ENCODE measurements at regions not wholly inside any gene's neighbourhood (a gene's known extent, or its start where the extent isn't known, plus 50 kb on each side); places are given as distances from the start of the nearest gene placed in this dataset.

DNA sequence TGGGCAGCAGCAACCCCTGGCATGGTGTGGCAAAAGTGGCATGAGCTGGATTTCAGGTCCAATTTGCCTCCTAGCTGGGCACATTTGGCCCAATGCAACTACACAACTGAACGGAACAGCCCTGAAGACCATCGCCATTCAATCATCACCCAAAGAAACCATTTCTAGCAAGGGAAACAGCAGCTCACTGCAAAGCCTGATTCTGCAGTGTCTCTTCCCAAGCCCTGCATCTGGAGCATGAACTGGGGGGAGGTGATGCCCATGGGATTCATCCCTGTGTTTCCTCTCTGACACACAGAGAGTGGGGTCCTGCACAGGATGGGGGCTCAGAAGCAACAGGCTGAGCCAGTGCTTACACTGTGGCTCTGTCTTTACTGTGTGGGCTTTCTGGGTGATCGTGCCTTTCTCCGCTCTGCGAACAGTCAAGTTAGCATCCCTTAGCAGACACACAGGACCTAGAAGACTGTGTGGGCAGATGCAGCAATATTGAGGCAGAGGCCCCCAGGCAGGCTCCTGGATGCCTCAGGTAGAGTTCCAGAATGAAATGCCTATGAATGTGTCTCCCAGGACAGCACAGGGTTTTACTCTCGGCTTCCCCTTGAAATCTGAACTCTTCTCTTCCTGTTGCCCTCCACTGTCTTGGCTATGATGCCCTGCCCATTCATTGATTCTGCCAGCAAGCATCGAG, 91.1 kb upstream of the ALDH1A3 start:
- Histone ChIP-seq H3K36me3 (no peaks in the 10 kb centered on the region), H3K4me1 (no peaks in the 10 kb centered on the region), H3K27me3 (peaks cover 0 to 3% (median 0%) of the 10 kb centered on the region in 9 donors), H3K4me3 (no peak overlapping the region), H3K27ac (no peak overlapping the region), H3K9me3 (no peaks in the 10 kb centered on the region)
- WGBS, 4 donors, result 82 to 88% (median 84%) methylated on average over 7 of the region's 7 CpGs
- intact Hi-C loops (cut with DNase I), result no loop called here
- TF ChIP-seq, protein P1, sequence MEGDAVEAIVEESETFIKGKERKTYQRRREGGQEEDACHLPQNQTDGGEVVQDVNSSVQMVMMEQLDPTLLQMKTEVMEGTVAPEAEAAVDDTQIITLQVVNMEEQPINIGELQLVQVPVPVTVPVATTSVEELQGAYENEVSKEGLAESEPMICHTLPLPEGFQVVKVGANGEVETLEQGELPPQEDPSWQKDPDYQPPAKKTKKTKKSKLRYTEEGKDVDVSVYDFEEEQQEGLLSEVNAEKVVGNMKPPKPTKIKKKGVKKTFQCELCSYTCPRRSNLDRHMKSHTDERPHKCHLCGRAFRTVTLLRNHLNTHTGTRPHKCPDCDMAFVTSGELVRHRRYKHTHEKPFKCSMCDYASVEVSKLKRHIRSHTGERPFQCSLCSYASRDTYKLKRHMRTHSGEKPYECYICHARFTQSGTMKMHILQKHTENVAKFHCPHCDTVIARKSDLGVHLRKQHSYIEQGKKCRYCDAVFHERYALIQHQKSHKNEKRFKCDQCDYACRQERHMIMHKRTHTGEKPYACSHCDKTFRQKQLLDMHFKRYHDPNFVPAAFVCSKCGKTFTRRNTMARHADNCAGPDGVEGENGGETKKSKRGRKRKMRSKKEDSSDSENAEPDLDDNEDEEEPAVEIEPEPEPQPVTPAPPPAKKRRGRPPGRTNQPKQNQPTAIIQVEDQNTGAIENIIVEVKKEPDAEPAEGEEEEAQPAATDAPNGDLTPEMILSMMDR (IDR thresholded peaks at IDR 0.05), result no peak
- TF ChIP-seq POLR2A (IDR thresholded peaks at IDR 0.05), result no peak
- no peak for ATAC-seq
- no peak for DNase-seq

GRCh38 chr15:100790786-100791265, 88.8 kb upstream of the ALDH1A3 start:
- 86 to 95% (median 93%) methylated on average over 8 of the region's 8 CpGs for WGBS, 4 donors

GRCh38 chr15:100794008-100794407, 85.6 kb upstream of the ALDH1A3 start:
- TF ChIP-seq, protein P1 (IDR thresholded peaks at IDR 0.05), result no peak
- no peak for TF ChIP-seq POLR2A (IDR thresholded peaks at IDR 0.05)
- Histone ChIP-seq H3K9me3 (peaks cover 0 to 13% (median 0%) of the 10 kb centered on the region in 12 donors), H3K36me3 (no peaks in the 10 kb centered on the region), H3K4me3 (no peak overlapping the region), H3K27me3 (peaks cover 0 to 3% (median 0%) of the 10 kb centered on the region in 9 donors), H3K27ac (no peak overlapping the region), H3K4me1 (no peaks in the 10 kb centered on the region)
- WGBS, 4 donors, result 57 to 80% (median 68%) methylated on average over 1 to 3 of the region's 3 CpGs
- ATAC-seq, result no peak
- intact Hi-C loops (cut with DNase I), result no loop called here
- DNase-seq, result no peak

More at GRCh38 chr15:100790786-100791265, 88.8 kb upstream of the ALDH1A3 start:
- Histone ChIP-seq H3K36me3 (no peaks in the 10 kb centered on the region), H3K27ac (no peak overlapping the region), H3K4me3 (no peak overlapping the region), H3K4me1 (no peaks in the 10 kb centered on the region), H3K27me3 (peaks cover 0 to 3% (median 0%) of the 10 kb centered on the region in 9 donors), H3K9me3 (peaks cover 0 to 2% (median 0%) of the 10 kb centered on the region in 12 donors)
- TF ChIP-seq, protein P1 (IDR thresholded peaks at IDR 0.05), result no peak
- TF ChIP-seq POLR2A (IDR thresholded peaks at IDR 0.05), result no peak
- no peak for ATAC-seq
- intact Hi-C loops (cut with DNase I), result no loop called here
- no peak for DNase-seq

DNA sequence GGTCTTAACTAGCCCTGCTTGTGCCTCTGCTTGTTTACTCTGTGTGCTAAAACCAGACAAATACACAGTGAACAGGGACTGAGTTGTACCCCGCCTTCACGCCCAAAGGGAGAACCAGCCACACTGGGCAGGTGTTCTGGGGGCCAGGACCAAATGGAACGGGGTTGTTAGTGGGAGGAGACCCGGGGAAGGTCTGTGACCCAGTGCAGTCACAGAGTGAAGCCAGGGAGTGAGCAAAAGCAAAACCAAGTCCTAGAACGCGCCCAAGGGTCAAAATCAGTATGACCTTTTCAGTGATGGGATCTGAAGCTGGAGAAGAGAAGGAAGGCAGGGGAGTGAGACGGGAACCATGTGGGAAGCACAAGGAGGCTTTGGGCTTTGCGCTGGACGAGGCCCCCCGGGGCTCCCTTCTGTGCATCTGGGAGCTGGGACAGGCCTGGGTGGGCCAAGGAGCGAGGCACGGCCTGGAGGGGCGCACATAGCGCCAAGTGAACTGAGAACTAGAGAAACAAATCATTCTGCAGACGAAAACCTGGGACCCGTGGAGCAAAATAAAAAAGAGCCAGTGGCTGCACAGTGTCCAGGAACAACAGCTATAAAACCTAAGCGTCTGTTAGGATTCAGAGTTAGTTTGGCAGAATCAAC, 78.3 kb upstream of the ALDH1A3 start:
- WGBS, 4 donors, result 84 to 89% (median 87%) methylated on average over 17 of the region's 17 CpGs
- no peak for ATAC-seq
- H3K4me1 ChIP-seq, result no peaks in the 10 kb centered on the region
- TF ChIP-seq, protein P1 (IDR thresholded peaks at IDR 0.05), result no peak
- no peak for TF ChIP-seq POLR2A (IDR thresholded peaks at IDR 0.05)
- no peak overlapping the region for H3K4me3 ChIP-seq
- intact Hi-C loops (cut with DNase I), result loop anchor here in 1 of 10 donors (10.0 kb wide), 1 partner anchor 57 kb away; no protein-coding TSS in a partner anchor
- H3K27ac ChIP-seq, result no peak overlapping the region
- peaks cover 0 to 37% (median 0%) of the 10 kb centered on the region in 12 donors for H3K9me3 ChIP-seq
- H3K27me3 ChIP-seq, result no peaks in the 10 kb centered on the region
- DNase-seq, result no peak
- no peaks in the 10 kb centered on the region for H3K36me3 ChIP-seq
